ENCODE measurements at regions not wholly inside any gene's neighbourhood (a gene's known extent, or its start where the extent isn't known, plus 50 kb on each side); places are given as distances from the start of the nearest gene placed in this dataset.
"Not testable (repeated sequence)": the region's sequence is repeated elsewhere in the genome, so short reads cannot be mapped to it uniquely, and the experiment has no call there.

GRCh38 chr16:5305023-5305422 is 207.4 kb upstream of the EEF2KMT start:
- TF ChIP-seq, protein P1, sequence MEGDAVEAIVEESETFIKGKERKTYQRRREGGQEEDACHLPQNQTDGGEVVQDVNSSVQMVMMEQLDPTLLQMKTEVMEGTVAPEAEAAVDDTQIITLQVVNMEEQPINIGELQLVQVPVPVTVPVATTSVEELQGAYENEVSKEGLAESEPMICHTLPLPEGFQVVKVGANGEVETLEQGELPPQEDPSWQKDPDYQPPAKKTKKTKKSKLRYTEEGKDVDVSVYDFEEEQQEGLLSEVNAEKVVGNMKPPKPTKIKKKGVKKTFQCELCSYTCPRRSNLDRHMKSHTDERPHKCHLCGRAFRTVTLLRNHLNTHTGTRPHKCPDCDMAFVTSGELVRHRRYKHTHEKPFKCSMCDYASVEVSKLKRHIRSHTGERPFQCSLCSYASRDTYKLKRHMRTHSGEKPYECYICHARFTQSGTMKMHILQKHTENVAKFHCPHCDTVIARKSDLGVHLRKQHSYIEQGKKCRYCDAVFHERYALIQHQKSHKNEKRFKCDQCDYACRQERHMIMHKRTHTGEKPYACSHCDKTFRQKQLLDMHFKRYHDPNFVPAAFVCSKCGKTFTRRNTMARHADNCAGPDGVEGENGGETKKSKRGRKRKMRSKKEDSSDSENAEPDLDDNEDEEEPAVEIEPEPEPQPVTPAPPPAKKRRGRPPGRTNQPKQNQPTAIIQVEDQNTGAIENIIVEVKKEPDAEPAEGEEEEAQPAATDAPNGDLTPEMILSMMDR (IDR thresholded peaks at IDR 0.05), result no peak
- peaks cover 8% of the 10 kb centered on the region for H3K9me3 ChIP-seq
- ATAC-seq (ENCODE audit: insufficient number of reproducible peaks, low FRiP score, low read depth), result no peak

DNA sequence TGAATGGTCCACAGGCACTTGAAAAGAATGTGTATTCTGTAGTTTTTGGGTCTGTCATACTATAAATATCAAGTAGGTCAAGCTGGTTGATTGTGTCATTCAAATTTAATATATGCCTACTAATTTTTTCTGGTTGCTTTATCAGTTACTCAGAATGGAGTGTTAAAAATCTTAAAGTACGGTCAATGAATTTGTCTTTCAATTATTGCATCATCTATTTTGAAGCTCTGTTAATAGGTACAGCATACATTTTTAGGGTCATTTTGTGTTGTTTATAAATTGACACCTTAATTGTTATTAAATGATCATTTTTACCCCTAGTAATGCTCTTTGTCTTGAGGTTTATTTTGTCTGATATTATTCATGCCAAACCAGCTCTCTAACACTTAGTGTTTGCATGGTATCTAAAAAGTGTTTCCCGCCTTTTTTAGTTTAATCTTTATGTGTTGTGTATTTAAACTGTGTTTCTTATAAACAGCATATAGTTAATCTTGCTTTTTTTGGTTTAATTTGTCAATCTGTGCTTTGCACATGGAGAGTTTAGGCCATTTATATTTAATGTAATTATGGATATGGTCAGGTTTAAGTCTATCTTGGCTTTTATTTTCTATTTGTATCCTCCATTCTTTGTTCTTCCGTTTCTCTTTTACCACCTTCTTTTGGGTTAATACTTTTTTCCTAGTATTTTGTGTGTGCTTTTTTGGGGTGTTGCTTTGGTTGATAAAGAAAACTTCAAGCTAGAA is 204.9 kb upstream of the EEF2KMT start:
- H3K36me3 ChIP-seq, result no peaks in the 10 kb centered on the region
- H3K4me3 ChIP-seq, result no peak overlapping the region
- ATAC-seq (ENCODE audit: insufficient number of reproducible peaks, low FRiP score, low read depth), result no peak
- no peak overlapping the region for H3K27ac ChIP-seq
- TF ChIP-seq, protein P1 (IDR thresholded peaks at IDR 0.05), result no peak
- H3K27me3 ChIP-seq (replicated peaks; ENCODE audit: insufficient read depth), result no peaks in the 10 kb centered on the region
- no peaks in the 10 kb centered on the region for H3K4me1 ChIP-seq (ENCODE audit: control insufficient read depth in 1 of 2, low read depth in 2 of 2)
- no peak for DNase-seq (ENCODE audit: low spot score)
- peaks cover 8% of the 10 kb centered on the region for H3K9me3 ChIP-seq

More at GRCh38 chr16:5305023-5305422, 207.4 kb upstream of the EEF2KMT start:
- no peak overlapping the region for H3K27ac ChIP-seq
- H3K4me1 ChIP-seq (ENCODE audit: control insufficient read depth in 1 of 2, low read depth in 2 of 2), result no peaks in the 10 kb centered on the region
- DNase-seq (ENCODE audit: low spot score), result no peak
- H3K27me3 ChIP-seq (replicated peaks; ENCODE audit: insufficient read depth), result no peaks in the 10 kb centered on the region
- H3K4me3 ChIP-seq, result no peak overlapping the region
- no peaks in the 10 kb centered on the region for H3K36me3 ChIP-seq

GRCh38 chr16:5298202-5298601 is 200.6 kb upstream of the EEF2KMT start:
- H3K36me3 ChIP-seq, result no peaks in the 10 kb centered on the region
- no peaks in the 10 kb centered on the region for H3K27me3 ChIP-seq (replicated peaks; ENCODE audit: insufficient read depth)
- peaks cover 7% of the 10 kb centered on the region for H3K9me3 ChIP-seq
- no peaks in the 10 kb centered on the region for H3K4me1 ChIP-seq (ENCODE audit: control insufficient read depth in 1 of 2, low read depth in 2 of 2)
- TF ChIP-seq, protein P1 (IDR thresholded peaks at IDR 0.05), result no peak
- DNase-seq (ENCODE audit: low spot score) (no peak), ATAC-seq (ENCODE audit: insufficient number of reproducible peaks, low FRiP score, low read depth) (no peak)
- H3K27ac ChIP-seq, result no peak overlapping the region
- no peak overlapping the region for H3K4me3 ChIP-seq

GRCh38 chr16:5296176-5296575 is 198.6 kb upstream of the EEF2KMT start:
- no peak overlapping the region for H3K27ac ChIP-seq
- H3K4me1 ChIP-seq (ENCODE audit: control insufficient read depth in 1 of 2, low read depth in 2 of 2), result no peaks in the 10 kb centered on the region
- ATAC-seq (ENCODE audit: insufficient number of reproducible peaks, low FRiP score, low read depth), result no peak
- H3K9me3 ChIP-seq, result no peaks in the 10 kb centered on the region
- H3K4me3 ChIP-seq, result no peak overlapping the region
- no peaks in the 10 kb centered on the region for H3K36me3 ChIP-seq
- TF ChIP-seq, protein P1 (IDR thresholded peaks at IDR 0.05), result no peak
- no peaks in the 10 kb centered on the region for H3K27me3 ChIP-seq (replicated peaks; ENCODE audit: insufficient read depth)
- DNase-seq (ENCODE audit: low spot score), result no peak

GRCh38 chr16:5295304-5295703 is 197.7 kb upstream of the EEF2KMT start:
- H3K36me3 ChIP-seq; DNase-seq (ENCODE audit: low spot score): not testable (repeated sequence)

GRCh38 chr16:5282152-5282551 is 184.6 kb upstream of the EEF2KMT start:
- H3K4me1 ChIP-seq (ENCODE audit: control insufficient read depth in 1 of 2, low read depth in 2 of 2); H3K4me3 ChIP-seq; ATAC-seq (ENCODE audit: insufficient number of reproducible peaks, low FRiP score, low read depth); H3K36me3 ChIP-seq; H3K27ac ChIP-seq; H3K27me3 ChIP-seq (replicated peaks; ENCODE audit: insufficient read depth); DNase-seq (ENCODE audit: low spot score): not testable (repeated sequence)
- H3K9me3 ChIP-seq, result peaks cover 11% of the 10 kb centered on the region

More at GRCh38 chr16:5295304-5295703, 197.7 kb upstream of the EEF2KMT start:
- not testable (repeated sequence) for H3K27me3 ChIP-seq (replicated peaks; ENCODE audit: insufficient read depth); H3K4me3 ChIP-seq; H3K27ac ChIP-seq; ATAC-seq (ENCODE audit: insufficient number of reproducible peaks, low FRiP score, low read depth); H3K4me1 ChIP-seq (ENCODE audit: control insufficient read depth in 1 of 2, low read depth in 2 of 2); H3K9me3 ChIP-seq

Data from thoracic aorta (tissue), 2 donors.